ENCODE measurements at regions not wholly inside any gene's neighbourhood (a gene's known extent, or its start where the extent isn't known, plus 50 kb on each side); places are given as distances from the start of the nearest gene placed in this dataset.
"Not testable (repeated sequence)": the region's sequence is repeated elsewhere in the genome, so short reads cannot be mapped to it uniquely, and the experiment has no call there.

- DNase-seq (ENCODE audit: extremely low read depth, low read depth), result no peak
These were observed 237.5 kb upstream of the RSPO3 start for GRCh38 chr6:126880964-126881363.

DNA sequence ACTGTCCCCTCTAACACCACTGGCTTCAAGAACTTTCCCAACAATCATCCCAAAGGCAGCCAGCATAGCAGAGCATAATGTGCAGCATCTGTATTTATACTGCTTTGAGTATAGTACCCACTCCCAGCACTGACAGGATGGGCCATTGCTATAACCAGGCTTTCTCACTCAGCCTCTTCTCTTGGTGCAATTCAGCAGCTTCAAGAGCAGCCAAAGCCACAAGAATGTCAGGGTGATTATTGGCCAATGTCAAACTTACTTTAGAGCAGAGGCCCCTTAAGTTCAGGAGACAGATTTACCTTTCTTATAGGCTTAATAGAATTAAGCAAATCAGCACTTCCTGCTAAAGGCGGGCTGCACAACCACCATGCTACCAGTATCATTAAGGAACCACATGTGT lies 232.4 kb upstream of the RSPO3 start:
- no peak for DNase-seq (ENCODE audit: extremely low read depth, low read depth)

GRCh38 chr6:126888727-126889725 lies 229.4 kb upstream of the RSPO3 start:
- no peak for DNase-seq (ENCODE audit: extremely low read depth, low read depth)

DNA sequence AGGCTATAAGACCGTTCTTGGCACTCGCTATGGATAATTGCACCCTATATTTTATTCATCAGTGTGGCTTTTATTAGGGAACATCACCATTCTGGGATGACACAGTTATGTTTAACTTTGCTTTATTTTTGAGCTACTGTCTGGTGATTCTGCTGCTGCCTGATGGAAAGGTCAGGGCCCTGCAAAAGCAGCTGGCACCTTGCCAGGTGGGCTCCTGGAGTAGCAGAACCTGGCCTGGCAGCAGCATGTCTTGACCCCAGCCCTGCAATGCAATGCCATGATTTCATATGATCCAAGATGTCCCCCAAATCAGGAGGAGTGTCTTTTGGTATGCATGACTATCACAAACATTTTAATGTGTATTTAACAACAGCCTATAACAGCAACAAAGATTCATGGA lies 228.4 kb upstream of the RSPO3 start:
- no peak for DNase-seq (ENCODE audit: extremely low read depth, low read depth)

DNA sequence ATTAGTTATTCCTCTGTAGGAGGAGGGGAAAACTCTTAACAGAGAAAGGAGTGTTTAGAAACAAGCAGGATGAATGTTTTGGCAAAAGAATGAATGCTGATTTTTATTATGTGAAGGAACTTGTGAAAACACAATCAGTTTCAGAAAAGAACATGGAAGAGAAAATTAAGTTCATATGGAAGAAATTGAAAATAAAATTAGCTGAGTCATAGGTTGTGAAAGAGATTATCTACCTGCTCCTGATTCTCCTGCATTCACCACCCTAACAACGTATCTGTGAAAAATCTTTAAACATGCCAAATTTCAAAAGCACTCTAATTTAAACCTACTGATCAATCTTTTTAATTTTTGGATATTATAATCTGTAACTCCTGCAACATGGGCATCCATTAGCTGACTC lies 227.3 kb upstream of the RSPO3 start:
- no peak for DNase-seq (ENCODE audit: extremely low read depth, low read depth)

DNA sequence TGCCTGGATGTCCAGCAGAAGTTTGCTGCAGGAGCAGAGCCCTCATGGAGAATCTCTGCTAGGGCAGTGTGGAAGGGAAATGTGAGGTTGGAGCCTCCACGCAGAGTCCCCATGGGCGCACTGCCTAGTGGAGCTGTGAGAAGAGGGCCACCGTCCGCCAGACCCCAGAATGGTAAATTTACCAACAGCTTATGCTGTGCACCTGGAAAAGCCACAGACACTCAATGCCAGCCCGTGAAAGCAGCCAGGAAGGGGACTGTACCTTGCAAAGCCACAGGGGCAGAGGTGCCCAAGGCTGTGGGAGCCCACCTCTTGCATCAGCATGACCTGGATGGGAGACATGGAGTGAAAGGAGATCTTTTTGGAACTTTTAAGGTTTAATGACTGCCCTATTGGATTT lies 225.6 kb upstream of the RSPO3 start:
- not testable (repeated sequence) for DNase-seq (ENCODE audit: extremely low read depth, low read depth)

DNA sequence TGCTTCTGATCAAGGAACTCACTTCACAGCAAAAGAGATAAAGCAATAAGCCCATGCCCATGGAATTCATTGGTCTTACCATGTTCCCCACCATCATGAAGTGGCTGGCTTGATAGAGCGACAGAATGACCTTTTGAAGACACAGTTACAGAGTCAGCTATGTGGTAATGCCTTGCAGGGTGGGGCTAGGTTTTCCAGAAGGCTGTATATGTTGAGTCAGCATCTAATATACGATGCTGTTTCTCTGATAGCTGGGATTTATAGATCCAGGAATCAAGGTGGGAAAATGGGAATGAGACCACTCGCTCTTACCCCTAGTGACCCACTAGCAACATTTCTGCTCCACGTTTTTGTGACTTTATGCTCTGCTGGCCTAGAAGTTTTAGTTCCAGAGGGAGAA lies 220.7 kb upstream of the RSPO3 start:
- no peak for DNase-seq (ENCODE audit: extremely low read depth, low read depth)

DNA sequence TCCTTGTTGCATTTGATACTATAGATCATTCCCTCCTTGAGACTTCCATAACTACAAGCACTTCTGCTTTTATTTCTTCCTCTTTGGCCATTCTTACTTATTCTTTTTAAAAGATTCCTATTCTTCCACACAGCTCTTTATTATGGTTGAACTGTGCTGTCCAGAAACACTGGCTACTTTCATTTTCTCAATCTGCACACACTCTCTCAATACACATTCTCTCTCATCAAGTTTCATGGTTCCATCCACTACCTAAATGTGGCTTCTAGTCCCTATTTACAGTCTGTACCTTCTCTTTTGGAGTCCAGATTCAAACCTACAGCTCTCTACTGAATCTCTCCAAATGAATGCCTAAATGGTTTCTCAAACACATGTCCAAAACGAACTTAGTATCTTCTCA lies 214.3 kb upstream of the RSPO3 start:
- DNase-seq (ENCODE audit: extremely low read depth, low read depth), result no peak

DNA sequence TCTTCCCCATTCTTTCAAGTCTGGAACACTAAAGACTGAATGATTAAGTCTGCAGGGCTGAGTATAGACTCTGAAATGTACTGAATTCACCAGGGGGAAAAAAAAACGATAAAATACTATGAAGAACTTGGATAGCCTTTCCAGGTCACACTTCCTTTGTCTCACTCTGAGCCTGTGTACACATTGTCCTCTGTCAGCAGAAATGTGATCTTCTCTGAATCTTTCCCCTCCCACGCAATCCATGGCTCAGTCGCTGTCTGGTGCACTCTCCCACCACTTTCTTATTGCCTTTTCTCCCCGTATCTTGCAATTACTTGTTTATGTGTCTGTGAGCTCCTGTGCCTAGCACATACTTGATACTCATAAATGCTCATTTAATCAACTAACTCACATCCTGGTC lies 212.6 kb upstream of the RSPO3 start:
- DNase-seq (ENCODE audit: extremely low read depth, low read depth), result no peak

DNA sequence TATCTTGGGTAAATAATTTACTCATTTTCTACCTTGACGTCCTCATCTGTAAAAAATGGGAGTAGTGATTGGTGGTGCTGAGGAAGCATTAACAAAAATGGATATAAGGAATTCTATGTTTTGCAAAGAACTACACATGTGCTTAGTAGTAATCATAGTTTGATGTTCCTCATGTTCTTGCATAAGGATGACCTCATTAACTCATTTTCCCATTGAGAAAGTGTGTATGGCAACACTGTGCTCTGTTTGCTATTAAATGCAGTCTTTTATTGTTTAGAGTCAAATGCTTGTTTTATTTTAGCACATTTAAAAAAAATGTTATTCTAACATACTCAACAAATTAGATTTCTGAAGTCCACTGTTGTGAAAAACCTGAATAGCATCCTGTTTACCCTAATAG lies 211.2 kb upstream of the RSPO3 start:
- no peak for DNase-seq (ENCODE audit: extremely low read depth, low read depth)

DNA sequence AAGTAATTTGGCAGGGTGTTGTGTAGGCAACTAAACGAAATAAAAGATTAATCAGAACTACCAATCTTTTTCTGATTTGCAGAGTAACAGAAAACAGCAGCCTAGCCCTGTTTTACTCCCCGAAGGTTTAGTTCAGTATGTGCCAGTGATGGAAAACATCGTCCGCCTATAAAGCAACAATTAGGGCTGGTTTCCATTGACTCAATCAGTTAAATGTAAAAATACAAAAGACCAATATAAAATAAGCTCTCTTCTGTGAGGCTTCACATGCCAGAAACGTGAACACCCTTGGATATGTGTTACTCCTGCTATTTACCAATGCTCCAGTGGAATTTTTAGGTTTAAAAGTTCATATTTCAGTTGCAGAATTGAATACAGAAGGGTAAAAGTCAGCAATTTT lies 210.5 kb upstream of the RSPO3 start:
- DNase-seq (ENCODE audit: extremely low read depth, low read depth), result no peak

DNA sequence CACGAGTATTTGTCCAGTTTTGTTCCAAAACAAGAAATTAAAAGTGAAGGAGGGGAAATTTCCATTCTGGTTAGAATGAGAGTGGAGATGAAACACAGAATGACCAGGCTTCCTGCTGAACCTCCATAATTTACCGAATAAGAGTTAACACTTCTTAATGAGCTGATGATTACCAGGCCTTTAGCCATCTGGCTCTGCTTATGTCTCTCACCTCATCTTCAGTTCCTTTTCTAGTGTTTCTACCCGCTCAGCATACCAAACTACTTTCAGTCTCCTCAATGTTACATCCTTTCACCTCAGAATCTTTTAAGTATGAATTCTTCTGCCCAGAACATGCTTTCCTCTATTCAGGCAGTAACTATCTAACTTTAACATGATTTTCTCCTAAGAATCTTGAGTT lies 209.0 kb upstream of the RSPO3 start:
- DNase-seq (ENCODE audit: extremely low read depth, low read depth), result no peak

DNA sequence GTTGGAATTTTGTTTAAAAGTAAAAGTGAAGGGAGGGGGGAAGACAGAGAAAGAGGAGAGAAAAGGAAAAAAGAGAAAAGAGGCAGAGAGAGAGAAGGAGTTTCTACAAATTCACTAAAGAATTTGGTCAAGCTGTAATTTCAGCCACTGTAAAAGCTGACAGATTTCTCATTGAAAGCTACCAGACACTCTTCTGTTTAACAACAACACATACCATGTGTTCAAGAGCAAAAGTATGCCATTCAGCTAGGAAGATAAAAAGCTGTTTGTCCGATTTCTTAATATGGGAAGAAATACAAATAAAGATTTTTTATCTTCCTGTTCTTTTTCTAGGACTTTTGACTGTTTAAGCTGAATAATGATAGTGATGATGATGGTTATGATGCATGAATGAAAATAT lies 204.8 kb upstream of the RSPO3 start:
- DNase-seq (ENCODE audit: extremely low read depth, low read depth), result no peak

DNA sequence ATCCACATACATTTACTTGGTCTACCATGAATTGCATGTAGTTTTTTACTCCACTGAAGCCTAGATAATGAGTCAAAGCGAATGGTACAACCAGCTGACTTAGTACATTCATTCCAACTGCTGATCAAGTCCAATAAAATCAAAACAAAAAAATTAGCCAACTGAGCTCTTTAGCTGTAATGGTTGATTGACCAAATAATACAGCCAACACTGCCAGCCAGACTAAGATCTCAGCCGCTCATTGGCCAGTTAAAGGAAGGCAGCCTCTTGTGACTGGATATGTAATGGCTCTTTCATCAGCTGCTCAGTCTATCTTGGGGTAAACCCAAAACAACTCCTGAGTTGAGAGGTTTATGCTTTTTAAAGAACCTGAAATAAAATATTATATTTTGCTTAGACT lies 204.3 kb upstream of the RSPO3 start:
- DNase-seq (ENCODE audit: extremely low read depth, low read depth), result no peak

GRCh38 chr6:126914801-126915200 lies 203.7 kb upstream of the RSPO3 start:
- no peak for DNase-seq (ENCODE audit: extremely low read depth, low read depth)

- DNase-seq (ENCODE audit: extremely low read depth, low read depth), result peak; percentile 37
These were observed 198.5 kb upstream of the RSPO3 start for GRCh38 chr6:126919947-126920346.

- no peak for DNase-seq (ENCODE audit: extremely low read depth, low read depth)
These were observed 194.7 kb upstream of the RSPO3 start for GRCh38 chr6:126923807-126924206.

DNA sequence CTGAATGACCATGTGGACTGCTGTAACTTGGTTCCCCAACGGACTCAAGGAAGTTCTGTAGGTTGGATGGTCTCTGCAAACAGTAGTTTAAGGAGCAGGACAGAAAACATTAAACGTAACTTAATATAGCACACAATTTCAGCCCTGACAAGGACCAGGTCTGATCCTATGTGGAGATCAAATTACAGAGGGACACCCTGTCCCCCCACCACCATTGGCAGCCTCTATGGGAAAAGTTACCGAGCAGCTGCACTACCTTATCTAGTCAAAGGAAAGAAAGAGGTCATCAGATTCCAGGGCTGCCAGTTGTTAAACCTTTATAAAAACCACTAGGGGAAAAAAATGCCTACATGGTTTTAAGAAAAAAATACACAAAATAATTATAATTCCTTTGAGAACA lies 191.5 kb upstream of the RSPO3 start:
- DNase-seq (ENCODE audit: extremely low read depth, low read depth), result no peak

GRCh38 chr6:126927841-126928240 lies 190.6 kb upstream of the RSPO3 start:
- no peak for DNase-seq (ENCODE audit: extremely low read depth, low read depth)

GRCh38 chr6:126937426-126937825 lies 181.0 kb upstream of the RSPO3 start:
- DNase-seq (ENCODE audit: extremely low read depth, low read depth), result no peak

DNA sequence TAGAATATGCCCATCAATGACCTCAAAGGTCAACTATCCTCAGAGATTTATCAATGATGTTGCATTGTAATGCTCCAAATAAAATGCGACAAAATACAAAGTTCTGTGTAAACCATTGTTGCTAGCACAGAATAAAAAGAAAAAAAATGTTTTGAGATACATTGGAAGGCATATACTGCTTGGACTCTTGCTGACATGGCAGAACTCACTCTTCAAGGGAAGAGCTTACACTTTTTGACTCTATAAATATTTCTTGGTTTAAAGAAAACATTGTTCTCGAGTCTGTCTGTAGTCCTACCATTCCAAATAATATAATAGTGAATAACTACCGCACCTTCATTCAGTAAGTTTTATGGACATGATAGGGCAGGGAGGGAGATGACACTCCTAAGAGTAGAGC lies 178.7 kb upstream of the RSPO3 start:
- no peak for DNase-seq (ENCODE audit: extremely low read depth, low read depth)

DNA sequence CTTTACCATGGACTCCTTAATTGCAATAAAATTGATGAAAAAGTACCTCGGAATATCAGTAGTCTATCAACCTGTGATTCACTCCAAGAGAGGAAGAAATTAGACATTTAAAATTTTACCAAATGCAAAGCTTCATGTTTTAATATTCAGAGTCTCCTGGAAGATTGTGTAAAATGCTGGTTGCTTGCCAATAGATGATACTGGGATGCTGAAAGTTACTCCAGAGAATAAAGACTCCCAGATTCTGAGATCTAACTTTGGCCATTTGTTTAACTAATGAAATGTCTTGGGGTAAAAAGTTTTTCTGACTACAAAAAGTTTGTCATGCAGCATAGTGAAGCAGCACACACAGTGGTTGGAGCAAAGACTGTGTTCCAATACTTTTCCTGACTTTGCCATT lies 176.7 kb upstream of the RSPO3 start:
- no peak for DNase-seq (ENCODE audit: extremely low read depth, low read depth)

GRCh38 chr6:126944512-126944911 lies 174.0 kb upstream of the RSPO3 start:
- DNase-seq (ENCODE audit: extremely low read depth, low read depth), result no peak

Measured in NCI-H460 (cell line).